ENCODE measurements at regions not wholly inside any gene's neighbourhood (a gene's known extent, or its start where the extent isn't known, plus 50 kb on each side); places are given as distances from the start of the nearest gene placed in this dataset.

DNA sequence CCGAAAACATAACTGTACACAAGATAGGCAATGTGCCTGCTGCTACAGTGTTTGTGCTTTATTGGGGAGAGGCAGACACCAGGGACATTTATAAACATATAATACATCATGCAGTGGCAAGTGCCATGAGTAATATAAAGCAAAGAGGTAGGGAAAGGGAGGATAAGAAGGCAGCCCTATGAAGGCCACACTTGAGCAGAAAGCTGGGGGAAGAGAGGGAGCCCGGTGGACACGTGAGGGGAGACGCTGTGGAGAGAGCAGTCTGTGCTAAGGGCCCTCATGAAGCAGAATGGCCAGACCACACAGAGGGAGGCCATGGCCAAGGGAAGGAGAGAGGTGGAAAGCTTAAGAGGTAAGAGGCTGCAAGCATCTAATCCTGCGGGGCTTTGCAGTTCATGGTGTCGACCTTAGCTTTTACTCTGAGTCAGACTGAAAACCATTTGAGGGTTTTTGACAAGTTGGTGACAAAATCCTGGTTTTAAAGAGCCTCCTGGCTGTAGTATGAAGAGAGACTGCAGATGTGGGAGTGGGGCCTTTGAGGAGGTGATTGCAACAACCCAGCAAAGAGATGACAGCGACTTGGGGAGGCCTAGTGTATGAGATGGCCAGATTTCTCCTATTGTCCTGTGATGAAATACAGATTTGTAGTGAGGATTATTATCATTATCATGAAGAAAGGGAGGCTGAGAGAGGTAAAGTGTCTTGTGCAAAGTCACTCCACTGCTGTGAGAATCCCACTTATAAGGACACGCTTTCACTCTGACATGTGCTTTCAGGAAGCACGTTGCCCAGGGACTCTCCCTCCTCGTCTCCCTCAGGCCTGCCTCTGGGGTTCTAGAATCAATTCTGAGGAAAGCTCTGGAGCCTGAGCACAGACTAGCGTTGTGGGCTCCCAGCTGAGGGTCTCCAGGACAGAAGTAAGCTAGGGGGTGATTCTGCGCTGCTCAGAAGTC is 192.9 kb downstream of the RHOU start:
- H3K4me1 ChIP-seq (replicated peaks), result no peaks in the 10 kb centered on the region
- no peak for DNase-seq (ENCODE audit: low spot score)

DNA sequence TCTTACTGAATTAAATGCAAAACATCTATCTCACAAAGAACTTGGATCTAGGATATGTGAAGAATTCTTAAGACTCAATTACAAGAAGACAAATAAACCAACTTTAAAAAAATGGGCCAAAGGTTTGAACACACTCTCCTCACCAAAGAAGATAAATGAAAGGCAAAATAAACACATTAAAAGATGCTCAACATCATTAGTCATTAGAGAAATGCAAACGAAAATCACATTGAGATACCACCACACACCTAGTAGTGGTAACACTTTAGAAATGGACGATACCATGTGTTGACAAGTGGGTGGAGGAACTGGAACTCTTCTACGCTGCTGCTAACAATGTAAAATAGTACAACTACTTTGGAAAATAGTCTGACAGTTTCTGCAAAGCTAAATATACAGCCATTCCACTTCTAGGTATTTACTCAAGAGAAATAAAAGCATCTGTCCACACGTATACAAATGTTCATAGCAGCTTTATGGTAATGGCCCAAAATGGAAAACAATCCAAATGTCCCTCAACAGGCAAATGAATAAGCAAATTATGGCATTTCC is 194.3 kb downstream of the RHOU start:
- WGBS, result 61% methylated on average over 4 of the region's 4 CpGs
- Histone ChIP-seq H3K4me1 (replicated peaks) (no peaks in the 10 kb centered on the region), H3K27ac (no peak overlapping the region), H3K27me3 (replicated peaks; ENCODE audit: insufficient read depth) (no peaks in the 10 kb centered on the region), H3K9me3 (no peaks in the 10 kb centered on the region), H3K36me3 (no peaks in the 10 kb centered on the region), H3K4me3 (no peak overlapping the region)
- no peak for DNase-seq (ENCODE audit: low spot score)
- intact Hi-C loops (cut with DNase I), result no loop called here
- TF ChIP-seq, protein P1, sequence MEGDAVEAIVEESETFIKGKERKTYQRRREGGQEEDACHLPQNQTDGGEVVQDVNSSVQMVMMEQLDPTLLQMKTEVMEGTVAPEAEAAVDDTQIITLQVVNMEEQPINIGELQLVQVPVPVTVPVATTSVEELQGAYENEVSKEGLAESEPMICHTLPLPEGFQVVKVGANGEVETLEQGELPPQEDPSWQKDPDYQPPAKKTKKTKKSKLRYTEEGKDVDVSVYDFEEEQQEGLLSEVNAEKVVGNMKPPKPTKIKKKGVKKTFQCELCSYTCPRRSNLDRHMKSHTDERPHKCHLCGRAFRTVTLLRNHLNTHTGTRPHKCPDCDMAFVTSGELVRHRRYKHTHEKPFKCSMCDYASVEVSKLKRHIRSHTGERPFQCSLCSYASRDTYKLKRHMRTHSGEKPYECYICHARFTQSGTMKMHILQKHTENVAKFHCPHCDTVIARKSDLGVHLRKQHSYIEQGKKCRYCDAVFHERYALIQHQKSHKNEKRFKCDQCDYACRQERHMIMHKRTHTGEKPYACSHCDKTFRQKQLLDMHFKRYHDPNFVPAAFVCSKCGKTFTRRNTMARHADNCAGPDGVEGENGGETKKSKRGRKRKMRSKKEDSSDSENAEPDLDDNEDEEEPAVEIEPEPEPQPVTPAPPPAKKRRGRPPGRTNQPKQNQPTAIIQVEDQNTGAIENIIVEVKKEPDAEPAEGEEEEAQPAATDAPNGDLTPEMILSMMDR (IDR thresholded peaks at IDR 0.05), result no peak
- TF ChIP-seq POLR2AphosphoS5 (IDR thresholded peaks at IDR 0.05), result no peak
- no peak for TF ChIP-seq POLR2A (IDR thresholded peaks at IDR 0.05)

More for the DNA sequence above, 192.9 kb downstream of the RHOU start:
- no peaks in the 10 kb centered on the region for H3K9me3 ChIP-seq
- 84% methylated on average over 12 of the region's 12 CpGs for WGBS
- TF ChIP-seq POLR2AphosphoS5 (IDR thresholded peaks at IDR 0.05) (no peak), POLR2A (IDR thresholded peaks at IDR 0.05) (no peak)
- TF ChIP-seq, protein P1 (IDR thresholded peaks at IDR 0.05), result no peak
- no peak overlapping the region for H3K27ac ChIP-seq
- H3K36me3 ChIP-seq, result no peaks in the 10 kb centered on the region
- intact Hi-C loops (cut with DNase I), result no loop called here
- H3K27me3 ChIP-seq (replicated peaks; ENCODE audit: insufficient read depth), result no peaks in the 10 kb centered on the region
- no peak overlapping the region for H3K4me3 ChIP-seq

DNA sequence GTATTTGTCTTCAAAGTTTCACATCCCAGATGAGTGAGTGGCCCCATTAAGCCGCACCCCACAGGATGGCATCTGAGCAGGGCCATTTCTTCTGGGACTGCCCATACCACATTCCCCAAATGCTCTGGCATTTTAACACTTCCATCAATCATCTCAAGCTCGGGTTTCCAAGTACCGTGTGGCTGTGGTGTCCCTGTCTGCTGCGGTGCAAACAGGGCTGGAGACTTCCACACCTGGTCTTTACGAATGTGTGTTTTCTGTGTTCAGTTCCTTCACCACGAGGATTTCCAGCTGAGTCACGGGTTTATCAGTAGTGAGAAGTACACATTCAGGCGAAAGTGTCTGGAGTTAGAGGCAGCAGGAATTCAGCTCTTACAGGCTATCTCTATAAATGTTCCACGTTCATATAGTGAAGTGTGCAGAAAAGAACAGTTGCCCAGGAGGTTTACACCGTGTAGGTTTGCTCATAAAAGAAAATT is 195.2 kb downstream of the RHOU start:
- no peaks in the 10 kb centered on the region for H3K36me3 ChIP-seq
- 45% methylated on average over 10 of the region's 10 CpGs for WGBS
- no peak overlapping the region for H3K27ac ChIP-seq
- no peaks in the 10 kb centered on the region for H3K27me3 ChIP-seq (replicated peaks; ENCODE audit: insufficient read depth)
- H3K9me3 ChIP-seq, result no peaks in the 10 kb centered on the region
- intact Hi-C loops (cut with DNase I), result no loop called here
- TF ChIP-seq POLR2A (IDR thresholded peaks at IDR 0.05) (no peak), POLR2AphosphoS5 (IDR thresholded peaks at IDR 0.05) (no peak)
- TF ChIP-seq, protein P1 (IDR thresholded peaks at IDR 0.05), result no peak
- H3K4me3 ChIP-seq, result no peak overlapping the region
- no peak for DNase-seq (ENCODE audit: low spot score)
- no peaks in the 10 kb centered on the region for H3K4me1 ChIP-seq (replicated peaks)

DNA sequence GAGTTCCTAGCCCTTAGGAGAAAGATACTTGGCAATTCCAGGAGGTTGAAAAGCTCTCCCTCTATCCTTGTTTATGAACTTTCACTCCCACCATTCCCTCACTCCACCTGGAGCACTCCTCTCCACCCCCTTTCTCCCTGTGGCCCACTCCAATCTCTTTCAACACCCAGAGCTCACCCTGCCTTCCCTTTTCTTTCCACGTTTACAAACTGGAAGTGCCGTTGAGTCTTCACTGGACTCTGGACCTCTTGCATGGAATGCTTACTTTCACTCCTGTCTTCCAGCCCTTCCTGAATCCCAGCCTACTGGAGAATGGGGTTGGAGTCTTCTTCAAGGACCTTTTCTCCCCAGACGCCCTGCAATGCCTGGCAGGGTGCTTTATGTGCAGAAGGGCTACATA is 198.5 kb downstream of the RHOU start:
- DNase-seq (ENCODE audit: low spot score), result no peak
- Histone ChIP-seq H3K9me3 (no peaks in the 10 kb centered on the region), H3K36me3 (no peaks in the 10 kb centered on the region), H3K27ac (no peak overlapping the region), H3K27me3 (replicated peaks; ENCODE audit: insufficient read depth) (no peaks in the 10 kb centered on the region), H3K4me3 (no peak overlapping the region), H3K4me1 (replicated peaks) (no peaks in the 10 kb centered on the region)
- TF ChIP-seq POLR2AphosphoS5 (IDR thresholded peaks at IDR 0.05) (no peak), POLR2A (IDR thresholded peaks at IDR 0.05) (no peak)
- TF ChIP-seq, protein P1 (IDR thresholded peaks at IDR 0.05), result no peak
- intact Hi-C loops (cut with DNase I), result no loop called here
- WGBS, result 89% methylated on average over 3 of the region's 3 CpGs

Data from prostate gland (tissue), 2 donors.